HG03097 (cell line): ENCODE measurements at regions not wholly inside any gene's neighbourhood (a gene's known extent, or its start where the extent isn't known, plus 50 kb on each side); places are given as distances from the start of the nearest gene placed in this dataset.
"Not testable (repeated sequence)": the region's sequence is repeated elsewhere in the genome, so short reads cannot be mapped to it uniquely, and the experiment has no call there.

Experiments used
- ATAC-seq: cut with Tn5 transposase; IDR thresholded peaks from one replicate; pipeline ENCODE4 v1.9.1; 2021; ENCODE audit not compliant: unreplicated experiment, low FRiP score

DNA sequence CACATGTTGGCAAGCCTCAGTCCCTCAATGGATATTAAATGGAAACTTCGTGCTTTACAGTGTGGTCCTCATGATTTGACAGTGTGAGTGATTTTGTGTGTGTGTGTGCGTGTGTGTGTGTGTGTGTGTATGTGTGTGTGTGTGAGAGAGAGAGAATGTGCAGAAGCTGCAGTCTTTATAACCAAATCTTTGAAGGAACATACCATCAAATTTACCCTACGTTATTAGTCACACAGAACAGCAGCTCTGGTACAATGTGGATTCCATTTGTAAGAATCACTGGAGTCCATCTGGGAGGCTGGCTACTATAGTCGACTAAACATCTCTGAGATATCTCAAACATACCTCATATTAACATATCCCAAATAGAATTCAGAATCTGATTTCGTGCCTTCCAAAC lies 928.0 kb upstream of the POT1 start:
- ATAC-seq = no peak

DNA sequence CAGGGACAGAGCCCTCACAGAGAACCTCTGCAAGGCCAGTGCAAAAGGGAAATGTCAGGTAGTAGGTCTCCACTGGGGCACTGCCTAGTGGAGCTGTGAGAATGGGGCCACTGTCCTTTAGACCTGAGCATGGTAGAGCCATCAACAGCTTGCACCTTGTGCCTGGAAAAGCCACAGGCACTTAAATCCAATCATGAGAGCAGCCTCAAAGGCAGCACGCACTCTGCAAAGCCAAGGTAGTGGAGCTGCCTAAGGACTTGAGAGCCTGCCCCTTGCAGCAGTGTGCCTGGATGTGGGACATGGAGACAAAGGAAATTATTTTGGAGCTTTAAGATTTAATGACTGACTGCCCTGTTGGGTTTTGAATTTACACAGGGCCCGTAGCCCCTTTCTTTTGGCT lies 918.5 kb upstream of the POT1 start:
- no peak for ATAC-seq

DNA sequence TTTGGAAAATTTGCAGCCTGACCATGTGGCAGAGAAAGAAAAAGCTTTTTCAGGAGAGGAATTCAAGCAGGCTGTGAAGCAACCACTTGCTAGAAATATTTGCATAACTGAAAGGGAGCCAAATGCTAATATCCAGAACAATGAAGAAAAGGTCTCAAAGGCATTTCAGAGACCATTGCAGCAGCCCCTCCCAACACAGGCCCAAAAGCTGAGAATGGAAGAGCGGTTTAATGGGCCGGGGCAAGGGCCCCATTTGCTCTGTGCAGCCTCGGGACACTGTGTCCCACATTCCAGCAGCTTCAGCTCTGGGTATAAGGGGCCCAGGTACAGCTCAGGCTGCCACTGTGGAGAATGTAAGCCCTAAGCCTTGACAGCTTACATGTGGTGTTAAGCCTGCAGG lies 918.1 kb upstream of the POT1 start:
- no peak for ATAC-seq

DNA sequence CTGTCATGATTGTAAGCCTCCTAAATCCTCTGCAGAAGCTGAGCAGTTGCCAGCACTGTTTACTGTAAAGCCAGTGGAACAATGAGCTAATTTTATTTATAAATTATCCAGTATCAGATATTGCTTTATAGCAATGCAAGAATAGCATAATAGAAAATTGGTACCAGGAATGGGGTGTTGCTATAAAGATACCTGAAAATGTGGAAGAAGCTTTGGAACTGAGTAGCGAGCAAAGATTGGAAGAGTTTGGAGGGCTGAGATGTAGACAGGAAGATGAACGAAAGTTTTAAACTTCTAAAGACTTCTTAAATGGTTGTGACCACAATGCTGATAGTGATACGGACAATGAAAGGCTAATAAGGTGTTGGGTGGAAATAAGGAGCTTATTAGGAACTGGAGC lies 917.4 kb upstream of the POT1 start:
- ATAC-seq = no peak

DNA sequence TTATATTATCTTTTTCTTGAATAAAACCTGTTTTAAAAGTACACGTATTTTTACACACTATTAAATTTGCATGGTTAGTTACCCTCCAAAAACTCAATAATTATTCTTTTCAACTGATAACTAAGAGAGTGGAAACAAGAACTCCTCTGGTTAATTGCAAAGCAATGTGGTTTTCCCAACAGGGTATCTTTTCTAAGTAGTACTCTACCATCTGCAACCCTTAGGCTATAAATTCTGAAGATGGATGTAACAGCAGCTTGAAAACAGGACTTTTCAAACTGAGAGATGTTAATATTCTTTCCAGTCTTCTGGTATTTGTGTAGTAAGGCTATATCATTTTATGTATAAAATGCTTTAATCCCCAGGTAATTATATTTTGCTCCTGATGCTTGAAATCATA lies 916.1 kb upstream of the POT1 start:
- no peak for ATAC-seq

DNA sequence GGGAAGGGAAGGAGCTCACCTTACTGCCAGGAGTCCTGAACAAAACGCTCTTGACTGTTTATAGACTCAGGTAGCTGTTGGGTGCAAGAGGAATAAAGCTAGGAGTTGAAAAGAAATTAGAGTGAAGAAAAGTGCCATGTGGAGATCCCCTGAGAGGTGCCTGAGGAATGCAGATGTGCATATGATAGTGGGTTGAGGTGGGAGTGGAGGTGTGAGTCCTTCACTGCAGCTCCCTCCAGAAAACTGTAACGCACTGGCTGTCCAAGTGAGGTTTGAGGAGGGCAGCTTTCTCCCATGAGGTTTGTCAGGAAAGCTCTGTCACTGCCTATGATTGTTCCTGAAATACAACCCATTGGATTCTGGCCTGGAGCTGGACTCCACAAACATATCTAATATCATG lies 904.8 kb upstream of the POT1 start:
- no peak for ATAC-seq

DNA sequence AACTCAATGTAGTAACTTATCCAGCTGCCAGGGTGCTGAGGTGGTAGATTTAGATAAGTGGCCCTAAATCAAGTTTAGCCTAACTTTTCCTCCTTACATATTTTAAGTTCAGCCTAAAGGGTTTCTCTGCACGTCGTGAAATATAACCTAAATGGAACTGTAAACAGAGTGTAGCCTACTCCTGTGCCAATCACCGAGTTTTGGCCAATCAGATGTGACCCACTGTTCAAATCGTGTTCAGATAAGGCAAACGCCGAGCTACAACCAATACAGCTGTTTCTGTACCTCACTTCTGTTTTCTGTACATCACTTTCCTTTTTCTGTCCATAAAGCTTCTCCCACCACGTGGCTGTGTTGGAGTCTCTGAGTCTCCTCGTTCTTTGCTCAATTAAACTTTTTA lies 904.2 kb upstream of the POT1 start:
- ATAC-seq = no peak

DNA sequence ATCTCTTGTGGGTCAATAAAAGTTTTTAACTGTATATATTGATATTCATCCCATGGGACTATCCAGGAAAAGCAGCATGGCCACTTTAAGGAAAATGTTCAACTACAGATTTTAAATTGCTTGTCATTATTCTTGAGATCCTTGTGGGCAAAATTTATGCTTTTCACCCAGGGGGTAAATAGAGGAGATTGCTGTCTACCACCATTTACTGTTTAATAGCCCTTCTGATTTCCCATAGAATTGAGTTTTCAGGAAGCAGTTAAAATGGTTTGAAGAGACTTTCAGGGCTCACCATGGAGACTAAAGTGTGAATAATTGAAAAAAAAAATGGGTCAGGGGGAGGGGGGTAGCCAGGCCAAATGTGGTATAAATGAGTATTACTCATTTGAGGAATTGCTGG lies 901.1 kb upstream of the POT1 start:
- ATAC-seq = no peak

DNA sequence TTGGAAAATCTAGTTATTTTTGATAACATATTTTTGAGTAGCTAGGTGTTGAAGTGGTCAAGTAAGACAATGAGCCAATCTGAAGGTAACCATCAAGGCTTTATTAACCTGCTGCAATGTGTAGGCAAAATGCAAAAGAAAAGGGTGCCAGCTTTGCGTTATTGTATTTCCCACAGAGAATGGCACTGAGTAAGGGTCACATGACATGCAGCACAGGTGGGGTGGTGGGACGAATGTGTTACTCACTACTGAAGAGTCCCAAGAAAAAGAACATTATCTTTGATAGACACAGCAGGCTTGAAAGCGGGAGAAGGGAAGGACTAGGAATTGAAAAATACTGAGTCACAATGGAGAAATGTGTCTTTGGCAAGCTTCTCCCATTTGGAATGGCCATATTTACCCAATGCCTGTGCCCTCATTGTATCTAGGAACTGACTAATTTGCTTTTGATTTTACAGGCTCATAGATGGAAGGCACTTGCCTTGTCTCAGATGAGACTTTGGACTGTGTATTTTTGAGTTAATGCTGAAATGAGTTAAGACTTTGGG lies 898.6 kb upstream of the POT1 start:
- ATAC-seq = no peak

DNA sequence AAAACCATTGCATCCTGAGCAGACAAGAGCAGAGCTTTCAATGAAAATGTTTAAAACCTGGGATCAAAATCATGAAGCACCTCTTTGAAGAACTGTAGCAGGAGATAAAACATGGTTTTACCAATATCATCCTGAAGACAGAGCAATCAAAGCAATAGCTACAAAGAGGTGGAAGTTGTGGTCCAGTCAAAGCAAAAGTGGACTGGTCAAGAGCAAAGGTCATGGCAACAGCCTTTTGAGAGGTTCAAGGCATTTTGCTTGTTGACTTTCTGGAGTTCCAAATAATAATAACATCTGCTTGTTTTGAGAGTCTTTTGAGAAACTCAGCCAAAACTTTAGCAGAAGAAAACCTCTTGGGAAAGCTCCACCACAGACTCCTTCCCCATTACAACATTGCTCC lies 893.9 kb upstream of the POT1 start:
- ATAC-seq = no peak

DNA sequence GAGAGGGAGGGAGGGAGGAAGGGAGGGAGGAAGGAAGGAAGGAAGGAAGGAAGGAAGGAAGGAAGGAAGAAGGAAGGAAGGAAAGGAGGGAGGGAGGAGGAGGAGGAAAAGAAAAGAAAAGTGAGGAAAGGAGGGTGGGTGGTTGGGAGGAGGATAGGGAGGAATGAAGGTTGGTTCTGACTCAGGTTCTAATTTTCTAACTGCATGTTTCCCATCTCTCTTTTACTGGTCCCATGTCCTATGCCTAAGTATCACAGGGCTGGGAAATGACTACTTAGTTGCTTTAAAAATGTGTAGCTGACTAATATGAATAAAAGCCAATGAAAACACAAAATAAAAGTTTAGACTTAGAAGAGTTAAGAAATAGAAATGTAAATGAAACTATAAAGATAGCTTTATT lies 890.9 kb upstream of the POT1 start:
- no peak for ATAC-seq

DNA sequence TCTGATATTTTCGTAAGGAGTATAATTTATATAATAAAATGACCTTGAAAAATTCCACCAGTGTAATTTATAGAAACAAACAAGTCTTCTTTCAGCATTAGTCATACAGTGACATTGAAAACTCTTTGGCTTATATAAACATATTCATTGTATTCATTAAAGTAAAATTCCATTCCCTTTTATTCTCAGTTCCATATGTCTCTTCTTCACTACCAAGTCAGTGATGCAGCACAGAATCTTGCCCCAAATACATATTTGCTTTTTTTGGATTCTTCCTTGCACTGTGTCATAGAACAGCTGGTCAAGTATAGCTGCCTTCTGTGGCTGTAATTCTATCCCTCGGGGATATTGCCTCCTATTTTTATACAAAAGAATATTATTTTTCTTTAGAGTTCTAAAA lies 884.5 kb upstream of the POT1 start:
- ATAC-seq = no peak

DNA sequence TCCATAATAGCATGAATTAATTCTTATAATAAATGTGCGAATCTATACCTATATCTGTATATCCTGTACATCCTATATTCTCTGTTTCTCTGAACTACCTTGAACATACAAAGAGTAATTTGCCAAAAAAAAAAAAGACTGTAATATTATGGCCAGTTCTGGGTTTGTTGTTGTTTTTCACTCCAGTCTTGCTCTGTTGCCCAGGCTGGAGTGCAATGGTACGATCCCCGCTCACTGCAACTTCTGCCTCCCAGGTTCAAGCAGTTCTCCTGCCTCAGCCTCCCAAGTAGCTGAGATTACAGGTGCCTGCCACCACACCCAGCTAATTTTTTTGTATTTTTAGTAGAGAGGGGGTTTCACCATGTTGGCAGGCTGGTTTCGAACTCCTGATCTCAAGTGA lies 876.9 kb upstream of the POT1 start:
- not testable (repeated sequence) for ATAC-seq

DNA sequence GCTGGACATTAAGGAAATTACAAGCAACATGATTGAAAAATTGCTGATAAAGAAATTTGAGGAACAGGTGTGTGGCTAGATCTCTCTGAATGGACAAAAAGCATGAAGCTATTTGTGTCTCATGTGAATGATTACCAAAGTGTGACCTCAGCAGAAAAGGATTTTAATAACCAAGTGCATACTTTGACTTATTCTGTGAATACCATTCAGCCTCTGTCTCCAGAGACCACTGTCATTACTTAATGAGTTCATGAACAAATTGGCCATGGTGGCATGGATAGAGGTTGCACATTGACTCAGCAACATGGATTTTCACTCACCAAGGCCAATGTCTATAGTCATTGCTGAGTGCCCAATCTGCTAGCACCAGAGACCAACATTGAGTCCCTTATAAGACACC lies 874.6 kb upstream of the POT1 start:
- ATAC-seq = no peak

DNA sequence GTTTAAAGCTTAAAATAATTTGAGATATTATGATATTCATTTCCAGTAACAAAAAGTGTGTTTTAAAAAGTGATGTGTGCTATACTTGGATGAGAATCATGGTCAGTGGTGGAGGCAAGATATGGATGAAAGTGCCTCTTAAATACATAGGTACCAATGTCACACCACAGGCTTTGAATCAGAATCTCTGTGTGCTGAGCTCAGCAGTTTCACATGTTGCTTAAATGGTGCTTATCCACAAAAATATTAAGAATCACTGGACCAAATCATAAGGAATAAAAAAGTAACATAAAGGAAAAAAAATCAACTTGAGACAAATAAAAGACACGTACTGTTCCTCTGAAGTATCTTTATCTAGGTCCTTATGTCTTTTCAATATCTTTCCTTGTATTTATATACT lies 850.5 kb upstream of the POT1 start:
- ATAC-seq = no peak

DNA sequence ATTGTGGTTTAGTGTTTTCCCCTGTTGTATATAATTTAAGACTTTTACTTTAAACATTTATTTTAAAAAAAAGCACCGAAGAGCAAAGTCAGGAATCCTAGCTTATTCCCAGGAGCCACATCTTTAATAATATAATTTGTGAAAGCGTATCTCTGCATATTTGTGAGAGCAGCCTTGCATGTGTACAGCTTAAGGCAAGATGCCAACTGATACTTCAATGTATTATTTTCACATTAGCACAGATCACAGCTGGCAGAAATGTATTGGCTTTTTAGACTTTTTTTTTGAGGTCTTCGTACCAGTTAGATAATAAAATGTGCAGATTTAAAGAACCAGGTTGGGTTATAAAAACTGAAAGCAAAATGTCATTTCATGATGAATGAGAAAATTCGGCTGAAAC lies 845.7 kb upstream of the POT1 start:
- no peak for ATAC-seq

DNA sequence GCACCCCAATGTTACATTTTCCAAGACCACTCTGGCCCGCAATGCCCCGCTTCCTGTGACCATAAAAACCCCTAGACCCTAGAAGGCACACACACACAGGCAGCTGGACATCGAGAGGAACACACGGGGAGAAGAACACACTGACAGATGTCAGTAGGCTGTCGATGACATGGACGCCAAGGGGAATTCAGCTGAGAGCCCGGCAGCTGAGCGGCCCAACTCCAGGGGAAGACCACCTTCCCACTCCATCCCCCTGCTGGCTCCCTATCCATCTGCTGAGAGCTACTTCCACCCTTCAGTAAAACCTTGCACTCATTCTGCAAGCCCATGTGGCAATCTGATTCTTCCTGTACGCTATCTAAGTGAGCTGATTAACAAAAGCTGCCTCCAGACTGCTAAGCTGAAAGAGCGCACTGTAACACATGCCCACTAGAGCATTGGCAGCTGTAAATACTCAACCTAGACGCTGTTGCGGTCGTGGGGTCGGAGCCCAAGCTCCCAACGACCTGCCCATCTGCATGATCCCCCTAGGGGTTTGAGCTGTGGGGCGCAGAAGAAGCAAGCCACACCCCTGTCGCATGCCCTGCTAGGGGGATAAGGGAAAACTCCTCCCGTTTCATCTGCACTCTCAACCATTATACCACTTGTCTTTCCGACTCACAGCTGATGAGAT lies 843.6 kb upstream of the POT1 start:
- ATAC-seq = no peak

DNA sequence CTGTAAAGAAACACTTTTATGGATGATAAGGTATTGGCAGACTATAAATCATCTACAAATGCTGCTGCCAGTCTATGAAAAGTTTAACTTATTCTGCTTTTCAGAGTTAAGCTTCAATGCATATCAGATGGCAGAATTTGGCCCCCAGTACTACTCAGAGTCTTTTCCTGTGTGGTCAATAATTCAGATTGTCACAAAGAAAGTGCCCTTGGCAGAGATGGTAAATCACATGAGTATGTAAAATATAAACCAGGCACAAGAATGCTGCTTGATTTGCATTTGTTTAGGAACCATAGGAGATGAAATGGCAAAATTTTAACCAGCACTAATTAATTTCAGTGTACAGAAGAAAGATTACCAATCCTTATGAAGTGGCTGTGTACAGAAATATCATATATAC lies 818.3 kb upstream of the POT1 start:
- ATAC-seq = no peak

DNA sequence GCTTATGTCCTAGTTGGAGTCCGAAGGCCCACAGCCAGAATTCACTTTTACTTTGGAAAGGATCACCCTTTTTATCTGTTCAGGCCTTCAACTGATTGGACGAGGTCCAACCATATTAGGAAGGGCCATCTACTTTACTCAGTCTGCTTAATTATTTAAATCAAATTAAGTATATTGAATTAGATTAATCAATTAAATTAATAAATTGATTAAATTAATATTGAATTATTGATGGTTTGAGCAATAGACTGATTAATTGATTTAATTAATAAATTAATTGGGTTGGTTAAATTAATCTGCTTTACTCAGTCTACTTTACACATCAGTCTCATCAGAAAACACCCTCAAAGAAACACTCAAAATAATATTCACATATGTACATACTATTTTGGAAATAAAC lies 816.9 kb upstream of the POT1 start:
- ATAC-seq = no peak

DNA sequence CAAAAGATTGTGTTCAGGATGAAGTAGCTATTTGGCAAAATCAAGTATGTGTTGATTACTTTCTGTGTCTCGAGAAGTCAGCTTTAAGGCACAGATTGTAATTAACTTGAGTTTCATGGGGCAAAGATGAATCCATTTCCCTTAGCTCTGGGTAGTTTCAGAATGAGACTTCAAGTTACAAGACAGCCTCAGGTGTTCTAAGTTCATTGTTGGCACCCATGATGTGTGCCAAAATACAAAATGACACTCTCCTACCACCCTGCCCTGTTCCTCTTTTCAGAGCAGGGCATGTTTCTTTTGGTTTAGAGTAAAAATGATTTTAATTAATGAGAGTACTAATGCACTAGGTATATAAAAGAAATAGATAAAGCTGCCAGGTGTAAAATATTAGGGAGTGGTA lies 797.6 kb upstream of the POT1 start:
- ATAC-seq = no peak

DNA sequence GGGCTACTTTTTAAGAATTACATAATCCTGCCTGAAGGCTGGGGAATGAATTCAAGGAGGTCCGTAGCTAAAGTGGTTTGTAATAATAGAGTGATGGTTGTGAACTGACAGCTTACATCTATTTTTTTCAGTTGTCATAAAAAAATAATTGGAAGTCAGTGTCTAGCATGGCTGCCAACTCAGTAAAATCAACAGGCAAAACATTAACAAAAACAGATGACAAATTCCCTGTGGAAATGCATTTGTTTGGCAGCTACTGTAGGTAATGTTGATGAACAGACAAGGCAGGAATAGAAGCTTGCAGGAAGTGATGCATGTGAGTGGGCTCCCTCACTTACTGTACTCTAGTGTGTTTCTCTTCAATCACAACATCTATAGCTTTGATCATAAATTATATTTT lies 766.0 kb upstream of the POT1 start:
- ATAC-seq = no peak

DNA sequence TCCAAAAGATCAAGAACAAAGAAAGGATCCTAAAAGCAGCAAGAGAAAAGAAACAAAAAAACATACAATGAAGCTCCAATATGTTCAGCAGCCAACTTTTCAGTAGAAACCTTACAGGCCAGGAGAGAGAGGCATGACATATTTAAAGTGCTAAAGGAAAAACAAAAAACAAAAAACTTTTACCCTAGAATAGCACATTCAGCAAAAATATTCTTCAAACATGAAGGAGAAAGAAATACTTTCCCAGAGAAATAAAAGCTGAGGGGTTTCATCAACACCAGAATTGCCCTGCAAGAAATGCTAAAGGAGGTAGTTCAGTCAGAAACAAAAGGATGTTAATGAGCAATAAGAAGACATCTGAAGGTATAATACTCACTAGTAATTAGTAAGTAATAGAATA lies 753.5 kb upstream of the POT1 start:
- ATAC-seq = no peak

DNA sequence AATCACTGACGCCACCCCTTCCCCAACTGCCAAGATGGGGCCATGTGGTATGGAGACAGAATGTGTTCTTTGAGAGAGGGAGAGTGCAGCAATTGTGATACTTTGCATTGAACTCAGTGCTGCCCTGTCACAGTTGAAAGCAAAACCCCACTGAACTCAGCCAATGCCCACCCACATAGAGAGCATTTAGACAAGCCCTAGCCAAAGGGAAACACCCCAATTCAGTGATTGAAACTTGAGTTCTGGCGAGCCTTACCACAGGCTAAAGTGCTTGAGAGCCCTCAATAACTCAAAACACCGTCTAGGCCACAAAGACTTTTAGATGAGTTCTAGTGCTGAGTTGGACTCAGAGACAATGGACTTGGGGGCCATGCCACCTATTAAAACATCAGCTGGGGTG lies 751.9 kb upstream of the POT1 start:
- ATAC-seq = no peak
